ENCODE measurements at regions not wholly inside any gene's neighbourhood (a gene's known extent, or its start where the extent isn't known, plus 50 kb on each side); places are given as distances from the start of the nearest gene placed in this dataset.

GRCh38 chr4:81632581-81633299 lies 161.0 kb upstream of the RASGEF1B start:
- FAIRE-seq: no peak
- no peak for DNase-seq (ENCODE audit: insufficient read length)
- TF ChIP-seq POLR2AphosphoS5 (IDR thresholded peaks at IDR 0.05; ENCODE audit: low read depth, low read length) (no peak), TAF1 (IDR thresholded peaks at IDR 0.05; ENCODE audit: borderline replicate concordance, low read depth, low read length) (no peak), POLR2A (IDR thresholded peaks at IDR 0.05; ENCODE audit: low read depth, low read length) (no peak)

DNA sequence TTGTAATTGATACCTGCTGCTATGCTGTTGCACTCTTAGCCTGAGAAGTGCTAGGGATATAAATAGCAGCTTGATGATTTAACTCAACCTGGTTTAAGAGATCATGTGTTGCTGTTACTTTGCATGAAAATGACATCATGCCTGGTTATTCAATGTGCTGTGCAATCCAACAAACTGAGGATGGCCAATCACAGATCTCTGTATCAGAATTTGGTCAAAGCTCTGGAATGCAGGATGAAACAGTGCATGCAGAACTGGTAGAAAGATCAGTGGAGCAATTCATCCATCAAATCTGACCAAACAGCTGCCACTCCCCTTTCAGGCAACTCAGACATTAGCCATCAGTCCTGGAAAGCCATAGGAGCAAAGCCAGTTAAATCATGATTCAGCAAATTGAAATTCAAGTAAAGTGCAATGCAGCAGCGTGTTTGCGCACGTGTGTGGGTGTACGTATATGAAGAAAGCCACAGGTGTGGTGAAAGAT lies 160.3 kb upstream of the RASGEF1B start:
- peak; percentile 17 for FAIRE-seq
- no peak for DNase-seq (ENCODE audit: insufficient read length)
- TF ChIP-seq POLR2A (IDR thresholded peaks at IDR 0.05; ENCODE audit: low read depth, low read length): no peak

DNA sequence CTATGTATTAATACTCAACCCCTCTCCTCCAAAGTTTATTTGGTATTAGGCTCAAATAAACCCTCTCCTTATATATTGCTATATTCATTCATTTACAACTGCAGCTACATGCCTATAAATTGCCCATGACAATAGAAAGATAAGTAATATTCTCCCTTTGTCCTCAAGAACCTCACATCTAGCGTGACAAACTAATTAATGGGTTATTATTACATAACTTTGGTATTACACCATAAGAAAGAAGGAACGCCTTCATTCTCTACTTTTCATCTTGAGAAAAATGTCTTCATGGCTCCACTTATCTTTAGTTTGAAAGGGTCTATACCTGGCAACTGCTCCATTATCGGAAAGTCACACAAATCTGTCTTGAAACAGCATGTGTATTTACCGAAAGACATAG lies 157.7 kb upstream of the RASGEF1B start:
- no peak for DNase-seq (ENCODE audit: insufficient read length)
- TF ChIP-seq POLR2AphosphoS5 (IDR thresholded peaks at IDR 0.05; ENCODE audit: low read depth, low read length): no peak
- TF ChIP-seq POLR2A (IDR thresholded peaks at IDR 0.05; ENCODE audit: low read depth, low read length): no peak
- no peak for TF ChIP-seq TAF1 (IDR thresholded peaks at IDR 0.05; ENCODE audit: borderline replicate concordance, low read depth, low read length)
- FAIRE-seq: no peak

- DNase-seq (ENCODE audit: insufficient read length) (no peak), FAIRE-seq (no peak)
Observed at GRCh38 chr4:81628489-81628888, 156.8 kb upstream of the RASGEF1B start.

GRCh38 chr4:81627590-81627989 lies 155.9 kb upstream of the RASGEF1B start:
- TF ChIP-seq TAF1 (IDR thresholded peaks at IDR 0.05; ENCODE audit: borderline replicate concordance, low read depth, low read length): no peak
- no peak for TF ChIP-seq POLR2AphosphoS5 (IDR thresholded peaks at IDR 0.05; ENCODE audit: low read depth, low read length)
- TF ChIP-seq POLR2A (IDR thresholded peaks at IDR 0.05; ENCODE audit: low read depth, low read length): no peak
- no peak for DNase-seq (ENCODE audit: insufficient read length)
- no peak for FAIRE-seq

More at GRCh38 chr4:81628489-81628888, 156.8 kb upstream of the RASGEF1B start:
- TF ChIP-seq POLR2AphosphoS5 (IDR thresholded peaks at IDR 0.05; ENCODE audit: low read depth, low read length) (no peak), POLR2A (IDR thresholded peaks at IDR 0.05; ENCODE audit: low read depth, low read length) (no peak), TAF1 (IDR thresholded peaks at IDR 0.05; ENCODE audit: borderline replicate concordance, low read depth, low read length) (no peak)

DNA sequence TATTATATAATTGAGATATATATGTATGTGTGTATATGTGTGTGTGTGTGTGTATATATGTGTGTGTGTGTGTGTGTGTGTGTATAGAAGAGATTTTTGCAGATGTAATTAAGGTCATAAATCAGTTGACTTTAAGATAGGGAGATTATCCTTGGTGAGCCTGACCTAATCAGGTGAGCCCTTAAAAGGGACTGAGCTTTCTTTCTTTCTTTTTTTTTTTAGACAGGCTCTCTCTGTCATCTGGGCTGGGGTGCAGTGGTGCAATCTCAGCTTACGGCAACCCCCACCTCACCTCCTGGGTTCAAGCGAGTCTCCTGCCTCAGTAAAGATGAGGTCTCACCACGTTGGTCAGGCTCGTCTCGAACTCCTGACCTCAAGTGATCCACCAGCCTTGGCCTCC lies 155.1 kb upstream of the RASGEF1B start:
- TF ChIP-seq POLR2AphosphoS5 (IDR thresholded peaks at IDR 0.05; ENCODE audit: low read depth, low read length): no peak
- no peak for TF ChIP-seq POLR2A (IDR thresholded peaks at IDR 0.05; ENCODE audit: low read depth, low read length)
- no peak for TF ChIP-seq TAF1 (IDR thresholded peaks at IDR 0.05; ENCODE audit: borderline replicate concordance, low read depth, low read length)
- DNase-seq (ENCODE audit: insufficient read length) (no peak), FAIRE-seq (no peak)

- FAIRE-seq (no peak), DNase-seq (ENCODE audit: insufficient read length) (no peak)
- TF ChIP-seq POLR2A (IDR thresholded peaks at IDR 0.05; ENCODE audit: low read depth, low read length): no peak
- TF ChIP-seq POLR2AphosphoS5 (IDR thresholded peaks at IDR 0.05; ENCODE audit: low read depth, low read length): no peak
- no peak for TF ChIP-seq TAF1 (IDR thresholded peaks at IDR 0.05; ENCODE audit: borderline replicate concordance, low read depth, low read length)
Observed at GRCh38 chr4:81625422-81626417, 154.0 kb upstream of the RASGEF1B start.

GRCh38 chr4:81623434-81623833 lies 151.7 kb upstream of the RASGEF1B start:
- FAIRE-seq (no peak), DNase-seq (ENCODE audit: insufficient read length) (no peak)
- TF ChIP-seq POLR2AphosphoS5 (IDR thresholded peaks at IDR 0.05; ENCODE audit: low read depth, low read length) (no peak), TAF1 (IDR thresholded peaks at IDR 0.05; ENCODE audit: borderline replicate concordance, low read depth, low read length) (no peak), POLR2A (IDR thresholded peaks at IDR 0.05; ENCODE audit: low read depth, low read length) (no peak)

DNA sequence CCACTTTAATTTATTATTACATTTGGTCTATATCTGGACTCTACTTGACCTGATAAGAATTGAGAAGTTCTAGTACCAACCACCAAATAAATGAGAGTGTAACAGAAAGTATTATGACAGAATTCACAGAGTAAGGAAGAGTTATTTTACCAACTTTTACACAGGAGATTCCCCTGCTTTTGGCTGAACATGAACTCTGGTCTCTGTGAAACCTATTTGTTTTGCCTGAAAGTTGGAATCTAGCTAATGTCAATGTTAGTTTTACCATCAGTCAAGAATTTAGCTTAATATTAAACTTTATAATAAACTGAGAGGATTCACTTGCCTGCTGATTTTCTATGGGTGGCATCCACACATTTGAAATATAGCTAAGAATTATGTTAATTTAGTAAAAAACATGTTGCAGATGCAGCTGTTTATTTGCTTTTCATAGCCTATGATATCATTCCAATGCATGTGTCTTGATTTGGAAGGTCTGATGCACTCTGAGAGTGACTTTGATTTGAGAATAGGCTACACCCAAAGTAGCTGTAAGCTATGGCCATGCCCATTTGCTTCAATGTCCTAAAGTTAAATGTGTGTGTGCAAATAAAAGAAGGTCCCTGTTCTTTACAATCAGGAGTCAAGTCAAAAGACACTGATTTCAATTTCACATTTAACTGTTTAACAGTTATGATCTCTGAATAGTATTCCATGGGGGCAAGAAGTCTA lies 150.9 kb upstream of the RASGEF1B start:
- TF ChIP-seq POLR2AphosphoS5 (IDR thresholded peaks at IDR 0.05; ENCODE audit: low read depth, low read length) (no peak), POLR2A (IDR thresholded peaks at IDR 0.05; ENCODE audit: low read depth, low read length) (no peak), TAF1 (IDR thresholded peaks at IDR 0.05; ENCODE audit: borderline replicate concordance, low read depth, low read length) (no peak)
- FAIRE-seq: no peak
- DNase-seq (ENCODE audit: insufficient read length): no peak

DNA sequence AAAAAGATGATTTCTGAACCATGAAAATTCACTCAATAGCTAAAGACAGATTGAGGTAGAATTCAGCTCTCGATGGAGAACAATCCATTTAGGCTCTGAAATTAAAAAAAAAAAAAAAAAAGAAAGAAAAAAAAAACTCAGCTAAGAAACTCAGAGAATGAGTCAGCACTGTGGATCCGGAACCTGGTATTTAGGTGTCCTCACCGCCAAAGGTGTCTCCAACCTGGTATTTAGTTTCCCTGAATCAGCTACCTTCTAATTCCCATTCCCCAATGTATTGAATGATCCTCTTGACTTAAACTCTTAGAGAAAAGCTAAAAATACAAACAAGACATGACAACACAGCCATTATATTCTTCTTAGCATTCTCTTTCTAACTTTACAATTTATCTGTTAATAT lies 150.3 kb upstream of the RASGEF1B start:
- FAIRE-seq (no peak), DNase-seq (ENCODE audit: insufficient read length) (no peak)
- TF ChIP-seq TAF1 (IDR thresholded peaks at IDR 0.05; ENCODE audit: borderline replicate concordance, low read depth, low read length) (no peak), POLR2AphosphoS5 (IDR thresholded peaks at IDR 0.05; ENCODE audit: low read depth, low read length) (no peak), POLR2A (IDR thresholded peaks at IDR 0.05; ENCODE audit: low read depth, low read length) (no peak)

DNA sequence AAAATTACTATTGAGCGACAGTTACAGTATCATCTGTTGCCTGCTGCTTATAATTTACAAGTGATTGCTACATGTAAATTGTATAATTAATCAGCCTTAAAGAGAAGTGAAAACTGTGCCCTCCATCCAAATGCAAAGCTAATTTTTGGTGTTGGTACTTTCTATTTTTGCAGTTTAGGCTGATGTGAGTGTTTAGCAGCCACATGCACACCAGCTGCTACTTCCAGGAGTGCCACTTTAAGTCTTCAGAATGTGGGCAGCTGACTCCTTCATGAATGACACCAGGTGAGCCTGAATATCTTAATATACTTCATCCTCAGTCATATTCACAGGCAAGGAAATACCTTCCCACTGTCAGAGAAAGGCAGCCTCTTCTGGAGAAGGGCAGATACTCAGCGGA lies 149.8 kb upstream of the RASGEF1B start:
- FAIRE-seq (no peak), DNase-seq (ENCODE audit: insufficient read length) (no peak)
- TF ChIP-seq POLR2A (IDR thresholded peaks at IDR 0.05; ENCODE audit: low read depth, low read length) (no peak), POLR2AphosphoS5 (IDR thresholded peaks at IDR 0.05; ENCODE audit: low read depth, low read length) (no peak), TAF1 (IDR thresholded peaks at IDR 0.05; ENCODE audit: borderline replicate concordance, low read depth, low read length) (no peak)
